AG09309 (cell line): ENCODE measurements at regions not wholly inside any gene's neighbourhood (a gene's known extent, or its start where the extent isn't known, plus 50 kb on each side); places are given as distances from the start of the nearest gene placed in this dataset.

Source experiments
- DNase-seq: peaks from one replicate; pipeline ENCODE4 v3.0.0-alpha.2; 2010; ENCODE audit warnings: low read depth
- H3K4me3 ChIP-seq: 2 replicates; pipeline ENCODE4 v1.5.1; 2011; ENCODE audit warnings: mild to moderate bottlenecking, low read depth, low read length, moderate library complexity; ENCODE audit not compliant: control insufficient read depth
- TF ChIP-seq, protein P1 (sequence below): IDR thresholded peaks from 2 replicates; pipeline ENCODE4 v1.5.1; 2011; ENCODE audit warnings: mild to moderate bottlenecking, low read depth, low read length, inconsistent platforms; ENCODE audit not compliant: insufficient read depth, control insufficient read depth; ENCODE audit errors: missing control alignments

DNA sequence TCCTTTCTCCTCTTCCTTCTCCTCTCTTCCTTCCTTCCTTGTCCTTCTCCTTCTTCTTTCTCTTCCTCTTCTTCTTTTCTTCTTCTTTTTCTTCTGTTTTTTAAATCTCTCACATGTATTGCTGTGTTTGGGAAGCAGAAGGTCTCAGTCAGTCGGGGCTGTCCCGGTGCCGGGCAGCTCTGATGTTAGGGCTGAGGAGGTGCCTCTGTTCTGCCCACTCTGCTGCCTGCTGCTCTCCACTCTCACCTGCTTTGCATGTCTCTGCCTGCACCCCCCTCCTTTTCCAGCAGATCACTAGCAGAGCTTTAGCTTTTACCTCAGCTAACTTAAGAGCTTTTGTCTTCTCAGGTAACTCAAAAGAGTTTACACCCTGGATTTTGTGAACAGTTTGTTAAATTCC lies 276.6 kb downstream of the CHRM3 start:
- H3K4me3 ChIP-seq, result no peak overlapping the region
- TF ChIP-seq, protein P1, sequence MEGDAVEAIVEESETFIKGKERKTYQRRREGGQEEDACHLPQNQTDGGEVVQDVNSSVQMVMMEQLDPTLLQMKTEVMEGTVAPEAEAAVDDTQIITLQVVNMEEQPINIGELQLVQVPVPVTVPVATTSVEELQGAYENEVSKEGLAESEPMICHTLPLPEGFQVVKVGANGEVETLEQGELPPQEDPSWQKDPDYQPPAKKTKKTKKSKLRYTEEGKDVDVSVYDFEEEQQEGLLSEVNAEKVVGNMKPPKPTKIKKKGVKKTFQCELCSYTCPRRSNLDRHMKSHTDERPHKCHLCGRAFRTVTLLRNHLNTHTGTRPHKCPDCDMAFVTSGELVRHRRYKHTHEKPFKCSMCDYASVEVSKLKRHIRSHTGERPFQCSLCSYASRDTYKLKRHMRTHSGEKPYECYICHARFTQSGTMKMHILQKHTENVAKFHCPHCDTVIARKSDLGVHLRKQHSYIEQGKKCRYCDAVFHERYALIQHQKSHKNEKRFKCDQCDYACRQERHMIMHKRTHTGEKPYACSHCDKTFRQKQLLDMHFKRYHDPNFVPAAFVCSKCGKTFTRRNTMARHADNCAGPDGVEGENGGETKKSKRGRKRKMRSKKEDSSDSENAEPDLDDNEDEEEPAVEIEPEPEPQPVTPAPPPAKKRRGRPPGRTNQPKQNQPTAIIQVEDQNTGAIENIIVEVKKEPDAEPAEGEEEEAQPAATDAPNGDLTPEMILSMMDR, result no peak
- no peak for DNase-seq

DNA sequence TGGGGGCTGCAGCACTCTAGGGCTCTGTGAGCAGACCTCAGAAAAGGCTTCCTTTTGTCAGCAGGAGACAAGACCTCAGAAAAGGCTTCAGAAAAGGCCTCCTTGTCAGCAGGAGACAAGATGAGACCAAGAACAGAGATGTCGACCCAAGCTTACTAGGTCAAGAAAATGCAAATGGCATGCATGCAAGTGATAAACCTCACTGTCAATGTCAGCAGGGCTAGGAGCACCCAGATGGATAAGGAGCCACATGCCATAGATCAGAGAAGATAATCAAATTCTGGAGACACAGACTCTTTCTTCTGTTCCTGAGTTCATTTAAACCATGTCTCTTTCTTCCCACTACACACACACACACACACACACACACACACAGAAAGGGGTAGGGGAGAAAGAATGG lies 285.9 kb downstream of the CHRM3 start:
- no peak overlapping the region for H3K4me3 ChIP-seq
- TF ChIP-seq, protein P1, result no peak
- no peak for DNase-seq

DNA sequence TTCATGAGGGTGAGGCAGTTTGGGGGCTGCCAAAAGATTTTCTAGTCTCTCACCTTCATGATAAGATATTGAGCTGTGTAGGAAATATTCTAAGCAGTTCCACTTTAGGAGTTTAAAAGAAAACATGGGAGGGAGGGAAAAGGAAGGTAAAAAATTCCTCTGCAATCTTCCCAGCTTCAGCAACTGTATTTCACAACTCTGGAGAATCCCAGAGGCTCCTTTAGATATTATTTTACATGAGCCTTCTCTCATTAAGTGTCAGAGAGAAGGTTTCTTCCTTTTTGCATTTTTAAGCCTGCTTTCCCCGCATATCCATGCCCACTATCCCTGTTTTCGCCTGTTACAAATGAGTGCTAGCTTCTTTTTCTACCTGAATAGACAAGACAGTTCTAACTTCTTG lies 289.4 kb downstream of the CHRM3 start:
- TF ChIP-seq, protein P1, result no peak
- DNase-seq, result no peak
- H3K4me3 ChIP-seq, result no peak overlapping the region

DNA sequence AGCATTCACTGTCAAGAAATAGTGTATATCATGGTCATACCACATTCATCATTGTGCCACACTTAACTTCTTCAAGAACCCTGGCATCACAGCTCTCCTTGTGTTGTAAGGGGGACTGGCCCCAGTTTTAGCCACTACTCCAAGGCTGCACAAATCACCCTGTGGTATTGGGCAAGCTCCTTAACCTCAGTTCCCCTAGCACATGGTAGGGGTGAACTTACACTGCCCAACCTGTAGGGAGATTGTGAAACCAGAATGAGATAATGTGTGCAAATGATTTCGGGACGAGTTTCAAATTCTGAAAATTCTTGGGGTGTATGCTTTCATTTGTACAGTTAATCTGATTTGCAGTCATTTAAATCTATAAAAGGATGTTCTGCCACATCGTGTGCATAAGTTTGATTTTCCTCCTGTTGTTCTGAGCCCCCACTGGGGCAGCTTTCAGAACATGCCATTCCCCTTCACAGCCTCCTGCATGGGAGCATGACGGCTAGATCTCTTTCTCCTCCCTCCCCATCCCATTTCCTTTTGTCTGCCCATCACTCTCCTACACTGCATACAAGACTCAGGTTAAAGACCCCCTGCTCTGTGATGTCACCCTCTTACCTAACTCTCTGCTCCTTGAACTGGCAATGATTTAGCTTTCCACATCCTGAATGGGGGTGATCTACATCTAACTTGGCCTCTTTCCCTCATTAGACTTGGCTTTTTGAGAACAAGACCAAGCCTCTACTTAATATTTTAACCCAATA lies 290.3 kb downstream of the CHRM3 start:
- no peak for DNase-seq
- H3K4me3 ChIP-seq, result no peak overlapping the region
- TF ChIP-seq, protein P1, result no peak

DNA sequence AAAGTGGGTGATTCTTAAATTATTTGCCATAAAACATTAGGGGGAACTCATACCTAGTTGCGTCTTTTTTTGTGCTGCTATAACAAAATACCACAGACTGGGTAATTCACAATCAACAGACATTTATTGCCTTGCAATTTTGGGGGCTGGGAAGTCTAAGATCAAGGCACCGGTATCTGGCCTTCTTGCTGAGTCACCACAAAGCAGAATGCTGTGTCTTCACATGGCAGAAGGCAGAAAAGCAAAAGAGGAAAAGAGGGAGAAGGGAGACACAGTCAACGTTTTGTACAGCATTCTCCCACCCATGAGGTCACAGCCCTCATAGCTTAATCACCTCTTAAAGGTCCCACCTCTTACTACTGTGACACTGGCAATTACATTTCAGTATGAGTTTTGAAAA lies 291.0 kb downstream of the CHRM3 start:
- TF ChIP-seq, protein P1, result no peak
- H3K4me3 ChIP-seq, result no peak overlapping the region
- DNase-seq, result no peak

DNA sequence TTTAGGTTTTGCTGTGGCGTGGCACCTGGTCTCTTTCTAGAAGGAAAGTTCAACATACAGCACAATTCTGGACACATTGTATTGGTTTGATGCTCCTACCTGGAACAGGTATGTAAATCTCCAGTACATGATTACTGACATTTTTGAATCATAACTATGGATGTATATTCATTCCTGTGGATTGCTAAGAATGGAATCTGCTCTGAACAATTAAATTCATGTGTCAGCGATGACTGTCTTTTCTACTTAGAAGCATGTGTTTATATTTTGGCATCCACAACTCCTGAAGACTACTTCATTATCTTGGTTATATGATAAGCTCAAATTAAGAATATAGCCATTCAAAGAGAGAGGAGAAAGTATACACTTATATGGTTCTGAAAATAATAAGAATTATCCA lies 291.8 kb downstream of the CHRM3 start:
- DNase-seq, result no peak
- no peak overlapping the region for H3K4me3 ChIP-seq
- TF ChIP-seq, protein P1, result no peak
